Suprapubic skin (tissue), 4 donors: ENCODE measurements at regions not wholly inside any gene's neighbourhood (a gene's known extent, or its start where the extent isn't known, plus 50 kb on each side); places are given as distances from the start of the nearest gene placed in this dataset.
A peak's percentile ranks its signal among the peaks of the same experiment; 100 is the strongest.

ENCODE experiments used
- DNase-seq, 2 donors: peaks; one replicate each; pipeline ENCODE4 v3.0.0-alpha.2; 2019; ENCODE audit warnings: low spot score in 2 of 2
- H3K27ac ChIP-seq: fragments of 200-600 bp; sonication (generic); one replicate; pipeline ENCODE4 v1.5.1; 2019
- H3K27me3 ChIP-seq: fragments of 200-600 bp; sonication (generic); one replicate; pipeline ENCODE4 v1.5.1; 2019
- H3K36me3 ChIP-seq: fragments of 200-600 bp; sonication (generic); one replicate; pipeline ENCODE4 v1.5.1; 2019
- H3K4me1 ChIP-seq: fragments of 200-600 bp; sonication (generic); one replicate; pipeline ENCODE4 v1.5.1; 2019
- H3K4me3 ChIP-seq: fragments of 200-600 bp; sonication (generic); one replicate; pipeline ENCODE4 v1.5.1; 2019; ENCODE audit warnings: mild to moderate bottlenecking
- H3K9me3 ChIP-seq: fragments of 200-600 bp; sonication (generic); one replicate; pipeline ENCODE4 v1.5.1; 2019
- CTCF ChIP-seq, 2 donors: fragments of 200-600 bp in 1 of 2; fragments of 450-650 bp in 1 of 2; sonication (generic) in 1 of 2; IDR thresholded peaks; one replicate each; pipeline ENCODE4 v1.5.1; 2016 to 2019; ENCODE audit warnings: antibody characterized with exemption in 2 of 2, mild to moderate bottlenecking in 1 of 2, moderate library complexity in 1 of 2
- EP300 ChIP-seq: sonication (generic); formaldehyde crosslinking; IDR thresholded peaks from one replicate; pipeline ENCODE4 v1.6.1; 2017; ENCODE audit warnings: antibody characterized with exemption
- POLR2A ChIP-seq, 2 donors: fragments of 450-650 bp; IDR thresholded peaks; one replicate each; pipeline ENCODE4 v1.6.1; 2017; ENCODE audit warnings: antibody characterized with exemption in 2 of 2, mild to moderate bottlenecking in 2 of 2, moderate library complexity in 2 of 2
- POLR2AphosphoS5 ChIP-seq, 3 donors: sonication (generic); formaldehyde crosslinking; IDR thresholded peaks; one replicate each; pipeline ENCODE4 v1.6.1; 2017; ENCODE audit warnings: antibody characterized with exemption in 3 of 3
- WGBS: methylation state at CpG from one replicate; pipeline ENCODE4 v1.1.5; 2018; 5-methylcytosine and 5-hydroxymethylcytosine counted together

- no peaks in the 10 kb centered on the region for H3K4me1 ChIP-seq
- DNase-seq = no peak
- WGBS = 89% methylated on average over 4 of the region's 4 CpGs
- H3K27ac ChIP-seq = no peak overlapping the region
- H3K4me3 ChIP-seq = no peak overlapping the region
- TF ChIP-seq CTCF (IDR thresholded peaks at IDR 0.05) = no peak
- no peak for TF ChIP-seq POLR2AphosphoS5 (IDR thresholded peaks at IDR 0.05)
- TF ChIP-seq EP300 = no peak
- TF ChIP-seq POLR2A (IDR thresholded peaks at IDR 0.05) = no peak
- no peaks in the 10 kb centered on the region for H3K36me3 ChIP-seq
- no peaks in the 10 kb centered on the region for H3K27me3 ChIP-seq
- H3K9me3 ChIP-seq = no peaks in the 10 kb centered on the region
These were observed 118.2 kb upstream of the ZNF678 start for GRCh38 chr1:227445092-227445674.

GRCh38 chr1:227440182-227440581, 121.9 kb upstream of the CDC42BPA start:
- Histone ChIP-seq H3K27me3 (peaks cover 5% of the 10 kb centered on the region), H3K36me3 (no peaks in the 10 kb centered on the region), H3K9me3 (no peaks in the 10 kb centered on the region), H3K4me3 (no peak overlapping the region), H3K4me1 (peaks cover 3% of the 10 kb centered on the region), H3K27ac (peak overlapping the region; percentile 60)
- WGBS = 53% methylated on average over 7 of the region's 7 CpGs
- no peak for DNase-seq
- TF ChIP-seq CTCF (IDR thresholded peaks at IDR 0.05) = no peak
- no peak for TF ChIP-seq POLR2A (IDR thresholded peaks at IDR 0.05)
- TF ChIP-seq POLR2AphosphoS5 (IDR thresholded peaks at IDR 0.05) = no peak
- no peak for TF ChIP-seq EP300

GRCh38 chr1:227437495-227438008, 119.3 kb upstream of the CDC42BPA start:
- 8% methylated on average over 7 of the region's 7 CpGs for WGBS
- H3K4me1 ChIP-seq = peaks cover 3% of the 10 kb centered on the region
- H3K27ac ChIP-seq = no peak overlapping the region
- peak overlapping the region; percentile 26 for H3K4me3 ChIP-seq
- peaks cover 5% of the 10 kb centered on the region for H3K27me3 ChIP-seq
- H3K36me3 ChIP-seq = no peaks in the 10 kb centered on the region
- TF ChIP-seq CTCF (IDR thresholded peaks at IDR 0.05) (peak in 1 of 2 donors; percentile 6), POLR2AphosphoS5 (IDR thresholded peaks at IDR 0.05) (no peak), POLR2A (IDR thresholded peaks at IDR 0.05) (no peak), EP300 (no peak)
- DNase-seq = no peak
- H3K9me3 ChIP-seq = no peaks in the 10 kb centered on the region

- DNase-seq = no peak
- H3K4me1 ChIP-seq = peaks cover 7% of the 10 kb centered on the region
- no peaks in the 10 kb centered on the region for H3K9me3 ChIP-seq
- no peak overlapping the region for H3K4me3 ChIP-seq
- H3K36me3 ChIP-seq = no peaks in the 10 kb centered on the region
- TF ChIP-seq EP300 (no peak), CTCF (IDR thresholded peaks at IDR 0.05) (no peak), POLR2AphosphoS5 (IDR thresholded peaks at IDR 0.05) (no peak), POLR2A (IDR thresholded peaks at IDR 0.05) (no peak)
- peaks cover 5% of the 10 kb centered on the region for H3K27me3 ChIP-seq
- 81% methylated on average over 3 of the region's 3 CpGs for WGBS
- no peak overlapping the region for H3K27ac ChIP-seq
These were observed 116.6 kb upstream of the CDC42BPA start for GRCh38 chr1:227434808-227435444.

GRCh38 chr1:227433663-227434341, 115.5 kb upstream of the CDC42BPA start:
- WGBS = 93% methylated on average over 8 of the region's 8 CpGs

More at GRCh38 chr1:227433663-227434341, 115.5 kb upstream of the CDC42BPA start:
- no peaks in the 10 kb centered on the region for H3K9me3 ChIP-seq
- H3K4me1 ChIP-seq = peaks cover 12% of the 10 kb centered on the region
- no peak for TF ChIP-seq POLR2AphosphoS5 (IDR thresholded peaks at IDR 0.05)
- no peak for TF ChIP-seq POLR2A (IDR thresholded peaks at IDR 0.05)
- H3K36me3 ChIP-seq = no peaks in the 10 kb centered on the region
- H3K27ac ChIP-seq = no peak overlapping the region
- H3K4me3 ChIP-seq = no peak overlapping the region
- H3K27me3 ChIP-seq = no peaks in the 10 kb centered on the region
- DNase-seq = no peak
